Stimulated activated naive CD4-positive, alpha-beta T cell (primary cell): ENCODE measurements at regions not wholly inside any gene's neighbourhood (a gene's known extent, or its start where the extent isn't known, plus 50 kb on each side); places are given as distances from the start of the nearest gene placed in this dataset.
"Not testable (repeated sequence)": the region's sequence is repeated elsewhere in the genome, so short reads cannot be mapped to it uniquely, and the experiment has no call there.

Source experiments
- DNase-seq, 6 experiments: peaks; one replicate each; lab custom pipeline; 2025; lab: John Stamatoyannopoulos, UW

DNA sequence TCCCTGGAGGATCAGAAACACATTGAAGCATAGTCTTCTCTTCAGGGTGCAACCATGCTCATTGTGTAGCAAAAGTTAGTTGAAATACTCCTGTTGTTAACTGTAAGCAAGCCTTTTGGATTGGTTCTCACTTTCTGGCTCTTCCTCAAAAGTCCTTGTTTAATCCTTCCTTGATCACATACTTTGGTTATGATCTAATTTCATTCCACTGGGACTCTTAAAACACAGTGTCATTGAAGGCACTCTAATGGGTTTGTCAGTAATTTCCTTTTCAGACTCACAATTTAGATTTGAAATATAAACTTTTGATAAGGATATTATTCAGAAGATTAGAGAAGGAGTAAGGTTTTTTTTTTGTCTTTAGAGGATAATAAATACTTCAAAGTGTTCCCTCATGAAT, 451.7 kb upstream of the SGO1 start:
- no peak for DNase-seq

GRCh38 chr3:20622304-20622703, 436.3 kb upstream of the SGO1 start:
- no peak for DNase-seq

DNA sequence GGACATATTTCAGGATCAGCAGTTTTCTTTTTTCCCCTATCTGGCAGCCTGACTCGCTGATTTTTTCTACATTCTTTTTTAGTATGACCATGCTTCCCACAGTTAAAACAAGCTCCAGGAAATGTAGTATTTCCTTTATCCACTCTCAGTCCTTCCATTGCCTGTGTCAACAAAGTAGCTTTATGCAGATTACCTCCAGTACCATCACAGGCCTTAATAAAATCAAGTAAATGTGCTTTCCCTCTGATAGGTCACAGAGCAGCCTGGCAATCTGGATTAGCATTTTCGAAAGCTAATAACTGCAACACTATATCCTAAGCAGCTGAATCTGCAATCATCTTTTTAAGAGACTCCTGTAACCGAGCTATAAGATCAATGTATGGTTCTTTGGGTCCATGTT, 432.6 kb upstream of the SGO1 start:
- not testable (repeated sequence) for DNase-seq

GRCh38 chr3:20618181-20618580, 432.2 kb upstream of the SGO1 start:
- DNase-seq: not testable (repeated sequence)

DNA sequence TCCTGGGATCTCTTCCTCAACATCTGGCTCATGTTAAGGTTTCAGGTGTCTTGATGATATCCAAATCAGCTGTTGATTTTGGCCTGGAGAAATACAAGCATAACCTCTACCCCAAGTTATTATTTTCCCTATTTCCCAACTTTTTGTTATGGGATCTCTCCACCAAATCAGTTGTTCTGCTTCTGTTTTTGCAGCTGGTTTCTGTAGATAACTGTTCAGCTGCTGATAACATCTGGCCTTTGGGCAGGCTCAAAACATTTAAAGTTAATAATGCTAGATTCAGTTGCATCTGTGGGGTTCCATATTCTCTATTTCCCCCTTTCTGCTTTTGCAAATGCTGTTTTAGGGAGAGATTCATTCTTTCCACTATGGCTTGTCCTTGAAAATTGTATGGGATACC, 430.0 kb upstream of the SGO1 start:
- not testable (repeated sequence) for DNase-seq

DNA sequence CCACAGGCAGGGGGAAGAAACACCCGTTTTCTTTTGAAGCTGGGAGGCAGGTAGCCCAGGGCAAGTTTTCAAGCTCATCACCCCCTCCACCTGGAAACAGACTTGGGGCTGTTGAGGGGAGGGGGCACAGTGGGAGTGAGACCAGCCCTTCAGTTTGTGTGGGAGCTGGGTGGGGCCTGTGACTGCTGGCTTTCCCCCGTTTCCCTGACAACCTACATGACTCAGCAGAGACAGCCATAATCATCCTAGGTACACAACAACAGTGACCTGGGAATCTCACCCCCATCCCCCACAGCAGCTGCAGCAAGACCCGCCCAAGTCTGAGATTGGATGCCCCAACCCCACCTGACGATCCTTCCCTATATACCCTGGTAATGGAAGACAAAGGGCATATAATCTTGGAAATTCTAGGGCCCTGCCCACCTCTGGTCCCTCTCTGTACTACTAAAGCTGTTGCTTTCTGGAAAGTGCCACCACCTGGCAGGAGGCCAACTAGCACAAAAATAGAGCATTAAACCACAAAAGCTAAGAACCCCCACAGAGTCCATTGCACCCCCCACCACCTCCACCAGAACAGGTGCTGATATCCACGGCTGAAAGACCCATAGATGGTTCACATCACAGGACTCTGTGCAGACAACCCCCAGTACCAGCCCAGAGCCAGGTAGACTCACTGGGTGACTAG, 422.2 kb upstream of the SGO1 start:
- no peak for DNase-seq

- DNase-seq: no peak
Measured at GRCh38 chr3:20604659-20605058, 418.7 kb upstream of the SGO1 start.

DNA sequence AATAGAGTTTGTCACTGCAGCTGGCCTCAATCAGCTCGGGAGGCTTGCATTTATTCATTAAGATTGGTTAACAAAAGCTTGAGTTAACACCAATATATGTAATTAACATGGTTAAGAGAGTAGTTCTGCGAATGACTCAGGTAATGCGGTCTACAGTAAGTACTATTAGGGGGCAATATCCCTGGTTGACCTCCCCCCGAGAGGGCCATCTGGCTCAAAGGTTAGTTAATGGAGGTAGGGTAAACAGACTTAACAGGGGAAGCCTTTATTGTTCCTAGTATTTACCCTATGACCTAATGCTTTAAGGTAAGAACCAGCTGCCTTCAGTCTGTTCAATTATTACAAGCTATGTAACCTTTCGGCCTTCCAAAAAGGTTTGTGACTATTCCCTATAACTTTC, 403.3 kb upstream of the SGO1 start:
- DNase-seq: no peak

- no peak for DNase-seq
Measured at GRCh38 chr3:20588781-20589180, 402.8 kb upstream of the SGO1 start.

DNA sequence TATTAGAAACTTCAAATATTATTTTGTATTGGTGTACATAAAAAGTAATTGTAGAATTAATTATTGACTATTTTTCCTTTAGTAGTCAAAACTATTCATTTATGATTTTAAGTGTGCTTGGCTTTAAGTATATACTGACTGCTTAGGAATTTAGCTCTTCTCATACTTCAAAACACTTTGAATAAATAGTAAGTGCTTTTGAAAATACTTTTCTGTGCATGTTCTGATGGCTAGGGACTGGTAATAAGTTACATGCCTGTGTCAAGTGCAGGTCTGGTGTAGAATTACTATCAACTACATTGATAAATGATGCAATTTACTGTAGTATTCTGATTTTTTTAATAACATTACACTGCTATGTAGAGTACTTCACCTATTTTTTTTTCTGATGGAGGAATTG, 397.6 kb upstream of the SGO1 start:
- no peak for DNase-seq

DNA sequence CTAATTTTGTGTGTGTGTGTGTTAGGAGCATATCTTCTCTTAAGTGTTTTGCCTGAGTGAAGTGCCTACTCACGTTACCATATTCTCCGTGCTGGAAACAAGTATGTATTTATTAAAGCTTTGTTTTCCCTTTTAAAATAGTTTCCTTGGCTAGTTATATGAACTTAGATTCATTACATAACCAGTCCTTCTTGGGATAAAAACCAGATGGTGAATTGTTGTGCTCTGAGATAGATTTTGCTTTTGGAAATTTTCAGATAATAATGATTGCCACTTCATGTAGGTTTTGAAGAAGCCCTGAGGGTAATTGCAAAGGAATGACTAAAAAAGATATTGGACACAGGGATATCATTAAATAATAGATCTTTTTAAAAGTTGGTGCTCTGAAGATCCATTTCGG, 390.2 kb upstream of the SGO1 start:
- no peak for DNase-seq

DNA sequence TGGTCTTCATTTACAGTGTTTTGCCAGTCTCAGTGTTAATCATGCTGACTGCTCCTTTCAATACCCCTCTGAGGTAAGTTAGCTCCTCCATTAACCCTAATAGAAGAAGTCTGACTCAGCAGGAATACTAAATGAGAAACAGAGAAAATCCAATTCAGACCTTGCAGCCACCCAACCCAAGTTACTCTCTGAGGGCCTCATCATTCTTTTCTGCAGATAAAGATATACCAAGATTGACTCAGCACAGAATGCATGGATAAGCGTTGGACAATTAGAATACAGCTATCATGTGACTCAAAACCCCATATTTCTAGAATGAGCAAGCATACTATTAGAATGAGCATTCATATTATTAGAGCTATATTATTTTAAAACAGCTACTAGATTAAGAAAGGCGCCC, 389.1 kb upstream of the SGO1 start:
- no peak for DNase-seq

GRCh38 chr3:20574746-20575145, 388.7 kb upstream of the SGO1 start:
- DNase-seq: no peak

DNA sequence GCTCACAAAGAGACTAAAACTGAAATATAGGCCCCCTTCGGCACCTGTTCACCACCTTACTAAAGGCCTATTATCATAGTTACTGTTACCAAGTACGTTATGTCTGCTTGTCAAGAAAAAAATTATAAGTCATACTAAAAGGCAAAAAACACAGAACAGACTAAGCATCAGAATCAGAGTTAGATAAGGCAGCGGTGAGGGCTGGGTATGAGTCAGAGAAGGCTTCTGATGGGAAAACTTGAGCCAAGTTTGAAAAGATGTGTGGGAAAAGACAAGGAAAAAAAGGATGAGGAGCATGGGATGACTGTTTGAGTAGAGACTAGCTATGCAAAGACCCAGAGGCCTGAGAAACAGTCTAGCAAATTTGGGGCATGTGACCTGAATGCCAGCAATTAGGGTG, 387.2 kb upstream of the SGO1 start:
- DNase-seq: no peak

DNA sequence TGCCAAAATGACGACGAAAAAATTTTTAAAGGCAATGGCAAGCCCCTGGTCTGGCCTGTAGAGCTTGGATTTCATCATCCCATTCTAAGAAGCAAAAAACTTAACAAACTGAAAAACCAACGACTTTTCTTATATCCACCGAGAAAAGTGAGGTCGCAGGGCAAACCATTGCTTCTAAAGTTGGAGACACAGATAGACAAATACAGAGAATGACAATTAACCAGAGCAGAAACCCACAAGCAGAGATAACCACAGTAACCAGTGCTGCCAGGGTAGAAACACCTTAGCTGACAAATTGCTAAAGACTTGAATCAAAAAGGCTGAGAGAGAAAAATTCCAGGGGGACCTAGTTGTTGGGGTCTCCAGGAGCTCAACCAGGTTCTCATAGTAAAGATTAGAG, 386.5 kb upstream of the SGO1 start:
- DNase-seq: no peak

- DNase-seq: no peak
Measured at GRCh38 chr3:20569310-20569709, 383.3 kb upstream of the SGO1 start.

GRCh38 chr3:20564966-20565365, 379.0 kb upstream of the SGO1 start:
- DNase-seq: no peak

GRCh38 chr3:20563985-20564384, 378.0 kb upstream of the SGO1 start:
- no peak for DNase-seq

DNA sequence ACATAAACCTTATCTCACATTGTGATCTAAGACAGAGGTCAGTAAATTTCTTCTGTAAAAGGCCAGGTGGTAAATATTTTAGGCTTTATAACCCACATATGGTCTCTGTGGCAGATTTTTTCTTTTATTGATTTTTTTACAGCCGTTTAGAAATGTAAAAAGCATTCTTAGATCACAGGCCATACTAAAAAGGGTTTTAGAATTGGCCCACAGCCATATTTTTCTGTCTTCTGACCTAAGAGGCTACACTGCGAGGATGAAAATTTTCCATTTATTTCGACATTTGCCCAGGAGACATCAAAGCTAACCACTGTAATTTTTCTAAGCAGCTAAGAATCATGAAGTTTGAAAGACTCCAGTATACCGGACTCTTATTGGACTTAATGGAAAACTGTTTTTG, 377.2 kb upstream of the SGO1 start:
- DNase-seq: no peak

- DNase-seq: no peak
Measured at GRCh38 chr3:20561166-20561565, 375.2 kb upstream of the SGO1 start.

DNA sequence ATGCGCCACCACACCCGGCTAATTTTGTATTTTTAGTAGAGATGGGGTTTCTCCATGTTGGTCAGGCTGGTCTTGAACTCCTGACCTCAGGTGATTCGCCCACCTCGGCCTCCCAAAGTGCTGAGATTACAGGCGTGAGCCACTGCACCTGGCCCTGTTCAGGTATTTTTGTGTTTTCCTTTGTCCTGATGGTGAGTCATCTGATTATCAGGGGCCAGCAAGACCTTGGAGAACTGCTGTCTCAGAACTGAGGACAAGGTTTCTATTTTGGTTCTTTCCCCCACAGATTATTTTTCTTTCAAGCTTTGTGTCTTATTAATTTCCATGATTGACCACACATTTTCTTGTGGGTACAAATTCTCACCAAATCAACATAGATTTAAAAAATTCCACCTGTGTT, 374.4 kb upstream of the SGO1 start:
- not testable (repeated sequence) for DNase-seq

- no peak for DNase-seq
Measured at GRCh38 chr3:20558161-20558560, 372.2 kb upstream of the SGO1 start.

DNA sequence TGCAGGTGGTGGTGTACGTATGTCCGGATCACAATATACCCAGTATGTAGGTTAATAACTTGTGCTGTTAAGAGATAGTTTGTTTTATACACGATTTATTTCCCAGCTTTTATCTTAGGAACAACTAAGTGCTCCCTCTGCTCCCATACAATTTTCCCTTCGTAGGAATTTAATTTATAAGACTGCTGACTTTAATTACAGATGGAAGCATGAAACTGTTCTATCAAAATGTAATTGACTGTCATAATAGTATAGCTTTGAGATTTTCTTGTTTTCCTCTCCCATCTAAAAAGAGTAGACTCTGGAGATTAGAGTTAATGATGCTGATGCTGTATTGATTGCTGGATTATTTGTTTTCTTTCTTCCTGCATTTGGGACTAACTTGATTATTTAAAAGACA, 370.7 kb upstream of the SGO1 start:
- DNase-seq: no peak

DNA sequence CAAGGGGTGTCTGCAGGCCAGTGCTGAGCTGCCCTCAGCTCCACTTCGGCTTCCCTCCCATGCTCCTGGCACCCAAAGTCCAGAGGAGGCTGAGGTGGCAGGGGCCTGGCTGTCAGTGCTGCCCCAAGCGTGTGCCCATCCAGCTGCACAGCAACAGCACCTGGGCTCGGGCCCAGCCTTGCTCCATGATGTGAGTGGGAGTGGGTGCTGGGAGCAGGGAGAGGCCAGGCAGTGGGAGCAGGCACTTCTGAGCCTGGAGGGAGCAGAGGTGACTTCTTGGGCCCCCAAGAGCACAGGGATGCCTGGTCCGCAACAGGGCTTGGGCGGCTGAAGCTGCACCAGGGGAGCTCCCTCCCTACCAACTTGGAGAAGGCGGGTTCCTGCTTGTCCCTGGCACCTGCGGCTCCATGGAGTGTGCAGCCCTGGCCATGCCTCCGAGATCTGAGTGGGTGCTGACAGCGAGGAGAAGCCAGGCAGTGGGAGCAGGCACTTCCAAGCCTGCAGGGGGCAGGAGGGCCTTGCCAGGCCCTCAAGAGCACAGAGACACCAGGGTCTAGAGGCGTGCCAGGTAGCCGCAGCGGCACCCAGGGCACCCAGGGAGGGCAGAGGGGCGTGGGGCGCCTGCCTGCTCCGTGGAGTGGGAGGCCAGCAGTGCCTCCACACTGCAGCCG, 366.7 kb upstream of the SGO1 start:
- DNase-seq: no peak
